K562 (cell line): ENCODE measurements at regions not wholly inside any gene's neighbourhood (a gene's known extent, or its start where the extent isn't known, plus 50 kb on each side); places are given as distances from the start of the nearest gene placed in this dataset.

Experiments used
- ATAC-seq: fragments of 200-7000 bp; cut with Tn5 transposase; 3 replicates; pipeline ENCODE4 v1.9.1; 2020; ENCODE audit warnings: moderate library complexity
- BruUV-seq: library from RNA; stranded (reverse); fragments of 400-500 nt; replicated peaks from 2 replicates; lab custom pipeline; 2021; lab: Mats Ljungman, UMichigan
- CTCF ChIA-PET: fragments of 300-600 bp; formaldehyde crosslinking; extraction: SDS; loops from one replicate; lab custom pipeline; 2021; ENCODE audit warnings: low intra/inter-chr PET ratio; lab: Yijun Ruan, JAX
- POLR2A ChIA-PET: fragments of 300-600, 350-650 bp; sonication (Branson Sonifier 250); formaldehyde crosslinking; extraction: SDS; loops from one replicate; lab custom pipeline; 2021; ENCODE audit warnings: antibody characterized with exemption, inconsistent platforms; lab: Yijun Ruan, JAX
- DNase-seq, 4 experiments: peaks; one replicate each; pipeline versions ENCODE4 v3.0.0 to v3.0.0-alpha.2; 2011 to 2018; ENCODE audit warnings: low spot score in 3 of 4, mixed read lengths in 3 of 4; ENCODE audit errors: extremely low read depth in 1 of 4
- FAIRE-seq: peaks from 2 replicates; lab custom pipeline; 2011; peaks lifted over from hg19 to GRCh38; lab: Jason Lieb, UNC
- H2AFZ ChIP-seq: 2 replicates; pipeline ENCODE4 v1.6.0; 2011; ENCODE audit warnings: low read depth, low read length, control low read depth, inconsistent platforms
- H3K27ac ChIP-seq: fragments of 200-600 bp; 3 replicates; pipeline ENCODE4 v1.8.0; 2011; ENCODE audit warnings: low read depth, mild to moderate bottlenecking, control low read depth, inconsistent platforms, low read length, moderate library complexity, mixed read lengths; ENCODE audit errors: extremely low read depth
- H3K27me3 ChIP-seq, 2 experiments: fragments of 300-600 bp in 1 of 2; 2 replicates in 1 of 2; 3 replicates in 1 of 2; pipeline versions ENCODE4 v1.6.0 to v1.8.0; 2011; ENCODE audit warnings: inconsistent platforms in 2 of 2, low read length in 2 of 2, mild to moderate bottlenecking in 1 of 2, mixed read lengths in 1 of 2, moderate library complexity in 1 of 2; ENCODE audit not compliant: control insufficient read depth in 2 of 2, insufficient read depth in 2 of 2
- H3K36me3 ChIP-seq: fragments of 300-600 bp; 3 replicates; pipeline ENCODE4 v1.8.0; 2011; ENCODE audit warnings: mild to moderate bottlenecking, low read length, inconsistent platforms; ENCODE audit not compliant: control insufficient read depth, insufficient read depth
- H3K4me1 ChIP-seq, 2 experiments: fragments of 200-600 bp in 1 of 2; replicated peaks in 1 of 2; 2 replicates in 1 of 2; 3 replicates in 1 of 2; pipeline versions ENCODE4 v1.5.1 to v1.8.0; 2011; ENCODE audit warnings: inconsistent platforms in 2 of 2, low read length in 2 of 2, mild to moderate bottlenecking in 1 of 2, mixed read lengths in 1 of 2, moderate library complexity in 1 of 2; ENCODE audit not compliant: control insufficient read depth in 2 of 2, insufficient read depth in 2 of 2
- H3K4me2 ChIP-seq: 2 replicates; pipeline ENCODE4 v1.6.1; 2011; ENCODE audit warnings: low read length, control low read depth, inconsistent platforms, mixed read lengths; ENCODE audit not compliant: insufficient read depth
- H3K4me3 ChIP-seq: fragments of 200-600 bp; sonication (generic), shearing (Covaris generic); 2 replicates; pipeline ENCODE4 v1.5.1; 2016; ENCODE audit warnings: control low read depth, inconsistent platforms
- H3K79me2 ChIP-seq: fragments of 200-600 bp; 3 replicates; pipeline ENCODE4 v1.8.0; 2011; ENCODE audit warnings: low read length, inconsistent platforms; ENCODE audit not compliant: control insufficient read depth, insufficient read depth
- H3K9ac ChIP-seq, 2 experiments: 2 replicates each; pipeline versions ENCODE4 v1.6.0 to v1.6.1; 2011; ENCODE audit warnings: low read depth in 2 of 2, low read length in 2 of 2, control low read depth in 1 of 2, inconsistent platforms in 1 of 2, mild to moderate bottlenecking in 1 of 2, mixed read lengths in 1 of 2; ENCODE audit not compliant: insufficient read depth in 1 of 2
- H3K9me1 ChIP-seq: one replicate; pipeline ENCODE4 v1.6.0; 2011; ENCODE audit warnings: inconsistent platforms, mild to moderate bottlenecking, low read length, moderate library complexity; ENCODE audit not compliant: control insufficient read depth, insufficient read depth
- H3K9me3 ChIP-seq: replicated peaks from 2 replicates; pipeline ENCODE4 v1.5.1; 2011; ENCODE audit warnings: low read depth, low read length, inconsistent platforms; ENCODE audit not compliant: control insufficient read depth, insufficient read depth
- H4K20me1 ChIP-seq: replicated peaks from 2 replicates; pipeline ENCODE4 v1.6.1; 2011; ENCODE audit warnings: low read length, inconsistent platforms, mixed read lengths; ENCODE audit not compliant: control insufficient read depth, insufficient read depth
- ARNT ChIP-seq, 2 experiments: fragments of 450-650 bp; IDR thresholded peaks; 2 replicates each; pipeline ENCODE4 v1.6.1; 2016; ENCODE audit warnings: mild to moderate bottlenecking in 1 of 2
- CEBPG ChIP-seq, 3 experiments: fragments of 200-800 bp in 1 of 3; sonication (Bioruptor generic) in 1 of 3; sonication (generic) in 1 of 3; formaldehyde crosslinking in 1 of 3; IDR thresholded peaks in 2 of 3; conservative IDR thresholded peaks in 1 of 3; 2 replicates each; pipeline versions ENCODE4 v1.6.1 to v1.8.0; 2016 to 2022; ENCODE audit warnings: missing compliant biosample characterization in 2 of 3, missing genetic modification characterization in 2 of 3, mild to moderate bottlenecking in 1 of 3, missing genetic modification reagents in 1 of 3
- EGR1 ChIP-seq: fragments of 450-650 bp; conservative IDR thresholded peaks from 2 replicates; pipeline ENCODE4 v1.6.1; 2017; ENCODE audit warnings: mild to moderate bottlenecking
- KAT2B ChIP-seq: IDR thresholded peaks from one replicate; pipeline ENCODE4 v1.6.1; 2012; ENCODE audit warnings: low read depth, mild to moderate bottlenecking, control low read depth, inconsistent platforms, low read length, moderate library complexity
- KLF16 ChIP-seq: IDR thresholded peaks from 2 replicates; pipeline ENCODE4 v1.6.1; 2016; ENCODE audit warnings: antibody characterized with exemption
- SIN3B ChIP-seq: fragments of 450-650 bp; IDR thresholded peaks from 2 replicates; pipeline ENCODE4 v1.6.1; 2017; ENCODE audit warnings: low read depth, mild to moderate bottlenecking, moderate library complexity
- SMARCC2 ChIP-seq: fragments of 450-650 bp; IDR thresholded peaks from 2 replicates; pipeline ENCODE4 v1.6.1; 2017; ENCODE audit warnings: antibody characterized with exemption, moderate library complexity, mild to moderate bottlenecking, low read depth
- WGBS: fragments of 100-300 bp; shearing (Covaris generic); methylation state at CpG from one replicate; pipeline ENCODE4 v1.1.6; 2016; ENCODE audit warnings: low coverage, mixed read lengths; ENCODE audit not compliant: insufficient coverage; ENCODE audit errors: missing lambda C conversion rate; 5-methylcytosine and 5-hydroxymethylcytosine counted together
- in situ Hi-C: fragments of 300-500 bp; cut with MboI; formaldehyde crosslinking; loops from 4 replicates; pipeline ENCODE4 v1.15.0; 2018; ENCODE audit warnings: inconsistent platforms, mixed read lengths
- intact Hi-C: fragments of 100-400 bp; cut with micrococcal nuclease; formaldehyde crosslinking; loops from 2 replicates; pipeline ENCODE4 v1.14.2; 2022
- TF ChIP-seq, protein P1 (sequence below): fragments of 250-450 bp; sonication (Bioruptor Pico); IDR thresholded peaks from 2 replicates; pipeline ENCODE4 v1.8.0; 2022; ENCODE audit warnings: inconsistent platforms

DNA sequence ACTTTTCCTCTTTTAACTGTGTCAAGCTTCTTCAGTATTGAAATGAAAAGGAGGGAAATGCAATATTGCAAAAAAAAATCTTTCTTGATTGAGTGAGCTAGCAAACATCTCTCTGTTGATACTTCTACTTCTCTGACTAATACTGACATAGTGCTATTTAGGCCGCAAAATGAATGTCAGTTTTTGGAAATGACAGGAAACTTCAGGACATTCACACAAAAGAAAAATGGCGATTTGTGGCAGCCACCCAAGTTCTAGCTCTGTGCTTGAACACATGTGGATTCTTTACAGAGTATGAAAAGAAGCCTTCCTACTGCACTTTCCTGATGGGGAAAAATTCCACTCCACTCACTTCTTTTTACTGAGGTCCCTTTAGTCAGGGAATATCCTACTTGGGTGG lies 486.8 kb upstream of the ALCAM start:
- Histone ChIP-seq H3K79me2 (no peaks in the 10 kb centered on the region), H3K27me3 (no peaks in the 10 kb centered on the region), H3K9me1 (no peaks in the 10 kb centered on the region), H3K36me3 (no peaks in the 10 kb centered on the region), H3K4me3 (no peak overlapping the region), H2AFZ (no peak overlapping the region), H3K9me3 (no peaks in the 10 kb centered on the region; the same call in 1 of the 2 replicates), H3K4me2 (no peak overlapping the region), H3K4me1 (no peaks in the 10 kb centered on the region), H3K27ac (no peak overlapping the region), H4K20me1 (no peaks in the 10 kb centered on the region), H3K9ac (no peak overlapping the region)
- intact Hi-C loops: no loop called here
- ATAC-seq (no peak), FAIRE-seq (no peak), DNase-seq (no peak)
- POLR2A ChIA-PET: no interaction called here
- WGBS: 0% methylated on average over 1 of the region's 2 CpGs
- TF ChIP-seq KAT2B (no peak), SIN3B (no peak), SMARCC2 (no peak), KLF16 (no peak), CEBPG (CRISPR knock-in tag; IDR thresholded peaks at IDR 0.05) (no peak), CEBPG (tag; conservative IDR thresholded peaks at IDR 0.05 in 1 of 2, IDR thresholded peaks at IDR 0.05 in 1 of 2) (no peak), EGR1 (no peak), ARNT (IDR thresholded peaks at IDR 0.05) (no peak)
- TF ChIP-seq, protein P1, sequence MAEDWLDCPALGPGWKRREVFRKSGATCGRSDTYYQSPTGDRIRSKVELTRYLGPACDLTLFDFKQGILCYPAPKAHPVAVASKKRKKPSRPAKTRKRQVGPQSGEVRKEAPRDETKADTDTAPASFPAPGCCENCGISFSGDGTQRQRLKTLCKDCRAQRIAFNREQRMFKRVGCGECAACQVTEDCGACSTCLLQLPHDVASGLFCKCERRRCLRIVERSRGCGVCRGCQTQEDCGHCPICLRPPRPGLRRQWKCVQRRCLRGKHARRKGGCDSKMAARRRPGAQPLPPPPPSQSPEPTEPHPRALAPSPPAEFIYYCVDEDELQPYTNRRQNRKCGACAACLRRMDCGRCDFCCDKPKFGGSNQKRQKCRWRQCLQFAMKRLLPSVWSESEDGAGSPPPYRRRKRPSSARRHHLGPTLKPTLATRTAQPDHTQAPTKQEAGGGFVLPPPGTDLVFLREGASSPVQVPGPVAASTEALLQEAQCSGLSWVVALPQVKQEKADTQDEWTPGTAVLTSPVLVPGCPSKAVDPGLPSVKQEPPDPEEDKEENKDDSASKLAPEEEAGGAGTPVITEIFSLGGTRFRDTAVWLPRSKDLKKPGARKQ: no peak
- CTCF ChIA-PET: no interaction called here
- in situ Hi-C loops: no loop called here
- no TSS peak for BruUV-seq
